Raji (cell line): ENCODE measurements at regions not wholly inside any gene's neighbourhood (a gene's known extent, or its start where the extent isn't known, plus 50 kb on each side); places are given as distances from the start of the nearest gene placed in this dataset.

Source experiments
- POLR2A ChIP-seq: IDR thresholded peaks from 2 replicates; pipeline ENCODE4 v1.6.1; 2011; ENCODE audit warnings: low read depth, low read length, control low read depth; ENCODE audit not compliant: insufficient read depth

DNA sequence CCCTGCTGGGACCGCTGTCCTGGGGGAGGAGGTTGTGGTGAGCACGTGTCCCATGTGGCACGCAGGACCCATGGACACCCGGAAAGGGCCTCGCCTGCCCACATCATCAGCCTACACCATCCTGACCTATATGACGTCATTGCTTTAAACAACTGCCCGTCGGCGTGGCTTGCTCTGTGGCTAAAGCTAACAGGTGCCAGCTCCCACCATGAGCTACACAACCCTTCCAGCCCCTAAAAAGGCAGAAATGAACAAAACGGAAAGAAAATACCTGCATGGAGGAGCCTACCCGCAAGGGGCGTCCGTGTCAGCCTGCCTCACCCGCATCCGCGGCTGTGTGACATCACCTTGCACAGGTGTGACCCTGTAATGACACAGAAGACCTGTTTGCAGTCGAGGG lies 481.8 kb downstream of the BRD1 start:
- TF ChIP-seq POLR2A: no peak

- TF ChIP-seq POLR2A: no peak
Observed at GRCh38 chr22:49344656-49345055, 483.0 kb downstream of the BRD1 start.

- no peak for TF ChIP-seq POLR2A
Observed at GRCh38 chr22:49344161-49344560, 483.5 kb downstream of the BRD1 start.

- no peak for TF ChIP-seq POLR2A
Observed at GRCh38 chr22:49340406-49340805, 487.3 kb downstream of the BRD1 start.

DNA sequence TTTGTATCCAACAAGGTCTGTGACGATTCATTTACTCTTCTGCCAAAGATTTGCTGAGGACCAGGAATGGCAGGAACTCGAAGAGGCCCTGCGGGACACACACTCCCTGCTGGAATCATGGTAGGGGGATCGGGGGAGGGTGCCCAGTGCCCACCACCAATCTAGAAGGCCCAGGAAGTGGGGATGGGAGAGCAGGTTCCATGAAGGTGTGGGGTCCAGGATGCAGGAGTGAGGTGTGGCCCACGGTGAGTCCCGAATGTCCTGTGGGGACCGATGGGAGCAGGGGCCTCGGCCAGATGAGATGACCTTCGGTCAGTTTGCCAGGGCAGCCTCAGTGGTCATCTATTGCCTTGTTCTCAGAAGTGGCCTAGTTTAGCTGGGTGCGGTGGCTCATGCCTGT lies 492.7 kb downstream of the BRD1 start:
- TF ChIP-seq POLR2A: no peak

- no peak for TF ChIP-seq POLR2A
Observed at GRCh38 chr22:49334449-49334789, 493.3 kb downstream of the BRD1 start.

DNA sequence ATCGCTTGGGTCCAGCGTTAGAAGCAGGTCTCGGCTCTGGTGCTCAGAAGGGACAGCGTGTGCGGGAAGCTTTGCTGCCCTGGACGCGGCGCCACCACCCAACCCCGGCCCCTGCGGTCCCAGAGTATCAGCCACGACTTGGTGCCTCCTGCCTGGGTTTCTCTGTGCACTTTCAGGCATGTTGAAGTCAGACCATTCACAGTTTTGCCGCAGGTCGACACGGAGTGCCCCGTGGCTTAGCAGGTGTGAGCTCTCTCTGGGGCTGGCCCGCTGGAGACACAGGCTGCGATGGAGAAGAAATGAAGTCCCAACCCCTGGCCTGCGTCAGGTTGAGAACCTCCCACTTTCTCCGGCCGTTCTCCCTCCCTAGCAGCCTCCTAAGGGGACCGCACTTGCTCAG lies 494.5 kb downstream of the BRD1 start:
- no peak for TF ChIP-seq POLR2A

DNA sequence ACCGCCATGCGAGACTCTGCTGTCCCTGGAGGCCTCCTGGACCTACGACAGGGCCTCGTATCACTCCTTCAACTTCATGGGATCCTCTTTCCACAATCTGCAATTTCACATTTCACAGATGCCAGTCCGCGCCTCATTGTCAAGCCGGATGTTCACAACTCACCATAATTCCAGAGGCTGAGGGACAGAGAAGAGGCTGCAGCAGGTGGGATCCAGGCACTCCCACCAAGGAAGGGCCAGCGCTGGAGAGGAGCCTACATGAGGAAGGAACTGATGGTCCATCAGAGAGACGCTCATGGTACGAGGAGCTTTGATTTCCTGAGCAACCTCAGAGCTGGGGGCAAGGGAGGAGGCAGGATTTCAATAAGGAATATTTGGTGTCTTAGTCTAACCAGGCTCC lies 495.0 kb downstream of the BRD1 start:
- no peak for TF ChIP-seq POLR2A

DNA sequence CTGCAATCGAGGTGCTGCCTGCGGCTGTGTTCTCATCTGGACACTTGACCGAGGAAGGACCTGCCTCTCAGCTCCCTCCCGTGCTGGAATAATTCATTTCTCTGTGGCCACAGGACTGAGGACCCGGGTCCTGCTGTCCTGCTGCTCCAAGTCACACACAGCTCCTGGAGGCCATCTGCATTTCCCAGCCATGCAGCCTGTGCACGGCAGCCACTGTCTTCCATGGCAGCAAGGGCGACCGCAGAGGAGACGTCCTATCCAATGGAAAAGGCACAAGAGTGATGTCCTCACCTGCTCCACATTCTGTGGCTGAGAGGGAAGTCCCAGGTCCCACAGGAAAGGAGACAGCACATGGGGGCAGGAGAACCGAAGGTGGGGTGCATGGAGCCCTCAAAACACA lies 495.8 kb downstream of the BRD1 start:
- no peak for TF ChIP-seq POLR2A

GRCh38 chr22:49331223-49331815 lies 496.4 kb downstream of the BRD1 start:
- no peak for TF ChIP-seq POLR2A

- no peak for TF ChIP-seq POLR2A
Observed at GRCh38 chr22:49330421-49331222, 497.1 kb downstream of the BRD1 start.

DNA sequence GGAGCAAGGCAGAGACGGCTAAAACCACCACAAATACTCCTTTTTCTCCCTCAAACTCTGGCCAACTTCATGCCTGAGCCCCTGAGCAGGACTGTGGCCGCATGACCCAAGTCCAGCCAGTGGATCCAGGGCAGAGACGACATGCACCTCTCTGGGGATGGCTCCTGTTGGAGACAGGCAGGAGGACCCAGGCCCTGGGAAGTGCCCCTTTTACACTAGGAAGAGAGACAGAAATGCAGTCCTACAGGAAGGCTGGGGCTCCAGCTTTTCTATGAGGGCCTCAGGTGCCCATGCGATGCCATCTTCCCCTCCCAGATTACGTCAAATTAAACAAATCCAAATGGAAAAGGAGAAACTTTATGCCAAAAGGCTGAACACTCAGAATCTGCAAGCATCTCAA lies 498.0 kb downstream of the BRD1 start:
- TF ChIP-seq POLR2A: no peak

- TF ChIP-seq POLR2A: no peak
Observed at GRCh38 chr22:49328630-49329405, 498.9 kb downstream of the BRD1 start.

GRCh38 chr22:49328118-49328475 lies 499.6 kb downstream of the BRD1 start:
- no peak for TF ChIP-seq POLR2A

- no peak for TF ChIP-seq POLR2A
Observed at GRCh38 chr22:49327411-49328117, 500.1 kb downstream of the BRD1 start.

DNA sequence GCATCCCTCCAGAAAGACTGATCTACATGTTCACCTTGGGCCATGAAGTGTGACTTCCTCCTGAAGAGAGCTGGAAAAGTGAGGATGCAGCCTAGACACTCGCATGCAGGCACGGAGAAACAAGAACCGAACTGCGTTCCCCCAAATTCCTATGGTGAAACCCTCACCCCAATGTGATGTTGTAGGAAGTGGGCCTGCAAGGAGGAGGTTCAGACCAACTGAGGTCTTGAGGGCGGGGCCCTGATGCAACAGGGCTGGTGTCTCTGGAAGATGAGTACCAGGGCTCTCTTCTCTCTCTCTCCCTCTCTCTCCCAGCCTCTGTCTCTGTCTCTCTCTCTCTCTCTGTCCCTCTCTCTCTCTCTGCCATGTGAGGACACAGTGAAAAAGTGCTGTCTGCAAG lies 501.1 kb downstream of the BRD1 start:
- TF ChIP-seq POLR2A: no peak
